Suprapubic skin (tissue), 4 donors: ENCODE measurements at regions not wholly inside any gene's neighbourhood (a gene's known extent, or its start where the extent isn't known, plus 50 kb on each side); places are given as distances from the start of the nearest gene placed in this dataset.

Source experiments
- DNase-seq, 2 donors: peaks; one replicate each; pipeline ENCODE4 v3.0.0-alpha.2; 2019; ENCODE audit warnings: low spot score in 2 of 2
- H3K27ac ChIP-seq: fragments of 200-600 bp; sonication (generic); one replicate; pipeline ENCODE4 v1.5.1; 2019
- H3K27me3 ChIP-seq: fragments of 200-600 bp; sonication (generic); one replicate; pipeline ENCODE4 v1.5.1; 2019
- H3K36me3 ChIP-seq: fragments of 200-600 bp; sonication (generic); one replicate; pipeline ENCODE4 v1.5.1; 2019
- H3K4me1 ChIP-seq: fragments of 200-600 bp; sonication (generic); one replicate; pipeline ENCODE4 v1.5.1; 2019
- H3K4me3 ChIP-seq: fragments of 200-600 bp; sonication (generic); one replicate; pipeline ENCODE4 v1.5.1; 2019; ENCODE audit warnings: mild to moderate bottlenecking
- H3K9me3 ChIP-seq: fragments of 200-600 bp; sonication (generic); one replicate; pipeline ENCODE4 v1.5.1; 2019
- EP300 ChIP-seq: sonication (generic); formaldehyde crosslinking; IDR thresholded peaks from one replicate; pipeline ENCODE4 v1.6.1; 2017; ENCODE audit warnings: antibody characterized with exemption
- POLR2A ChIP-seq, 2 donors: fragments of 450-650 bp; IDR thresholded peaks; one replicate each; pipeline ENCODE4 v1.6.1; 2017; ENCODE audit warnings: antibody characterized with exemption in 2 of 2, mild to moderate bottlenecking in 2 of 2, moderate library complexity in 2 of 2
- POLR2AphosphoS5 ChIP-seq, 3 donors: sonication (generic); formaldehyde crosslinking; IDR thresholded peaks; one replicate each; pipeline ENCODE4 v1.6.1; 2017; ENCODE audit warnings: antibody characterized with exemption in 3 of 3
- WGBS: methylation state at CpG from one replicate; pipeline ENCODE4 v1.1.5; 2018; 5-methylcytosine and 5-hydroxymethylcytosine counted together
- TF ChIP-seq, protein P1 (sequence below), 2 donors: fragments of 200-600 bp in 1 of 2; fragments of 450-650 bp in 1 of 2; sonication (generic) in 1 of 2; IDR thresholded peaks; one replicate each; pipeline ENCODE4 v1.5.1; 2016 to 2019; ENCODE audit warnings: antibody characterized with exemption in 2 of 2, mild to moderate bottlenecking in 1 of 2, moderate library complexity in 1 of 2

DNA sequence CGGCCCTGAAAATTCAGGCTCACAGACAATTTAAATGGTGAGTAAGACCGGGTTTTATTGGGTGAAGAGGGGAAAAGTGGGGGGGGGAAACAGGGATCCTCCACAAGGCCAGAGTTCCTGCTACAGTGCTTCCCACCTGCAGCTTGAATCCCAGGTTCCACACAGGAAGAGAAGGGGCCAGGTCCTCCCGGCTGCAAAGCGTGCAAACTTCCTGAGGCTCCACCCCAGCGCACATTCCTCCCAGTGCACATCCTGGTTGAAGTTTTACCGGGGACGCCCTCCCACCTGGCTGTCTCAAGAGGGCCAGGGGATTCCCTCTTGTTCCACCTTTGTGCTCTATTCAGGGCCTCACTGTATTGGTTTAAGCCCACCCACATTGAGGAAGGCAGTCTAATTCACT, 347.7 kb upstream of the REG3G start:
- DNase-seq = no peak
- no peak overlapping the region for H3K27ac ChIP-seq
- H3K9me3 ChIP-seq = no peaks in the 10 kb centered on the region
- WGBS = 81% methylated on average over 7 of the region's 7 CpGs
- no peaks in the 10 kb centered on the region for H3K36me3 ChIP-seq
- H3K27me3 ChIP-seq = no peaks in the 10 kb centered on the region
- H3K4me3 ChIP-seq = no peak overlapping the region
- TF ChIP-seq POLR2AphosphoS5 (IDR thresholded peaks at IDR 0.05) = no peak
- TF ChIP-seq, protein P1, sequence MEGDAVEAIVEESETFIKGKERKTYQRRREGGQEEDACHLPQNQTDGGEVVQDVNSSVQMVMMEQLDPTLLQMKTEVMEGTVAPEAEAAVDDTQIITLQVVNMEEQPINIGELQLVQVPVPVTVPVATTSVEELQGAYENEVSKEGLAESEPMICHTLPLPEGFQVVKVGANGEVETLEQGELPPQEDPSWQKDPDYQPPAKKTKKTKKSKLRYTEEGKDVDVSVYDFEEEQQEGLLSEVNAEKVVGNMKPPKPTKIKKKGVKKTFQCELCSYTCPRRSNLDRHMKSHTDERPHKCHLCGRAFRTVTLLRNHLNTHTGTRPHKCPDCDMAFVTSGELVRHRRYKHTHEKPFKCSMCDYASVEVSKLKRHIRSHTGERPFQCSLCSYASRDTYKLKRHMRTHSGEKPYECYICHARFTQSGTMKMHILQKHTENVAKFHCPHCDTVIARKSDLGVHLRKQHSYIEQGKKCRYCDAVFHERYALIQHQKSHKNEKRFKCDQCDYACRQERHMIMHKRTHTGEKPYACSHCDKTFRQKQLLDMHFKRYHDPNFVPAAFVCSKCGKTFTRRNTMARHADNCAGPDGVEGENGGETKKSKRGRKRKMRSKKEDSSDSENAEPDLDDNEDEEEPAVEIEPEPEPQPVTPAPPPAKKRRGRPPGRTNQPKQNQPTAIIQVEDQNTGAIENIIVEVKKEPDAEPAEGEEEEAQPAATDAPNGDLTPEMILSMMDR (IDR thresholded peaks at IDR 0.05) = no peak
- TF ChIP-seq POLR2A (IDR thresholded peaks at IDR 0.05) = no peak
- no peak for TF ChIP-seq EP300
- H3K4me1 ChIP-seq = no peaks in the 10 kb centered on the region

DNA sequence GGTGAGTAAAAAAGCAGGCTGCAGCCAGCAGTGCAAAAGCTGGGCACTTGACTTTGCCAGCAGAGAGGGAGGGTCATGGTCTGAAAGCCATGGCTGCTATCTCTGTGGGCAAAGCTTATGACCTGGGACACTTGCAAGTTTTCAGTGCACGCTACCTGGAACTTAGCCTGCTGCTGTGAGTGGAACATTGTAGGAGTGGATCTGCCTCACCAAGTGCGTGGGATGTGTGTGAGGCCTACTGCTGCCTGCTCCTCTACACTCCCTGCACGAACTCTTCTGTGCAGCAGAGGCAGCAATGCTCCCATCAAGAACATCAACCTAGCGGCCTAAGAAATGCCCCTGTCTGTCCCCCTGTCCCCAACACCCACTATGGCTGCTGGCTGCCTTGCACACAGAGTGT, 344.1 kb upstream of the REG3G start:
- H3K4me1 ChIP-seq = no peaks in the 10 kb centered on the region
- no peak overlapping the region for H3K27ac ChIP-seq
- no peak overlapping the region for H3K4me3 ChIP-seq
- DNase-seq = no peak
- TF ChIP-seq POLR2A (IDR thresholded peaks at IDR 0.05) = no peak
- TF ChIP-seq EP300 = no peak
- no peak for TF ChIP-seq POLR2AphosphoS5 (IDR thresholded peaks at IDR 0.05)
- TF ChIP-seq, protein P1 (IDR thresholded peaks at IDR 0.05) = no peak
- no peaks in the 10 kb centered on the region for H3K9me3 ChIP-seq
- no peaks in the 10 kb centered on the region for H3K36me3 ChIP-seq
- WGBS = 85% methylated on average over 4 of the region's 4 CpGs
- H3K27me3 ChIP-seq = no peaks in the 10 kb centered on the region

- TF ChIP-seq, protein P1 (IDR thresholded peaks at IDR 0.05) = no peak
- no peak for TF ChIP-seq POLR2AphosphoS5 (IDR thresholded peaks at IDR 0.05)
- TF ChIP-seq EP300 = no peak
- no peak for TF ChIP-seq POLR2A (IDR thresholded peaks at IDR 0.05)
- Histone ChIP-seq H3K27me3 (no peaks in the 10 kb centered on the region), H3K36me3 (no peaks in the 10 kb centered on the region), H3K4me3 (no peak overlapping the region), H3K9me3 (no peaks in the 10 kb centered on the region), H3K4me1 (no peaks in the 10 kb centered on the region), H3K27ac (no peak overlapping the region)
- DNase-seq = no peak
- WGBS = 80% methylated on average over 3 of the region's 3 CpGs
Observed at GRCh38 chr2:78682781-78683180, 342.7 kb upstream of the REG3G start.

GRCh38 chr2:78686625-78687153, 338.8 kb upstream of the REG3G start:
- no peaks in the 10 kb centered on the region for H3K4me1 ChIP-seq
- whole genome bisulfite sequencing = 45% methylated on average over 3 of the region's 3 CpGs
- no peak overlapping the region for H3K27ac ChIP-seq
- no peaks in the 10 kb centered on the region for H3K27me3 ChIP-seq
- DNase-seq = no peak
- no peaks in the 10 kb centered on the region for H3K9me3 ChIP-seq
- no peaks in the 10 kb centered on the region for H3K36me3 ChIP-seq
- no peak overlapping the region for H3K4me3 ChIP-seq
- TF ChIP-seq, protein P1 (IDR thresholded peaks at IDR 0.05) = no peak
- TF ChIP-seq POLR2AphosphoS5 (IDR thresholded peaks at IDR 0.05) (no peak), EP300 (no peak), POLR2A (IDR thresholded peaks at IDR 0.05) (no peak)

DNA sequence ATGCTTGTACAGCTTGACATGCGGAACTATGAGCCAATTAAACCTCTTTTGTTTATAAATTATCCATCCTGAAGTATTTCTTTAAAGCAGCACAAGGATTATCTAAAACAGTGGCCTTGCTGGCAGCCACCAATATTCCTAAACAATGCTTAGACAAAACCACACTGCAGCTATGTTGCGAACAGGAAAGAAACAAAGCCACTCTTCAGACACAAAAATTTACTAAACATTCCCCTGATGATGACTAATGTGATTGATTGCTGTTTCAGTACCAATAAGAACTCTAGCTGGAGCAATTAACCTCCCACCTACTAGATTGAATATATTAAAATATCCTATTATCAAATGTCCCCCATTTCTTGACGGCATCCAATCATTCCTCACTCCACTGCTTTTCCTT, 325.8 kb upstream of the REG3G start:
- TF ChIP-seq POLR2A (IDR thresholded peaks at IDR 0.05) (no peak), EP300 (no peak), POLR2AphosphoS5 (IDR thresholded peaks at IDR 0.05) (no peak)
- TF ChIP-seq, protein P1 (IDR thresholded peaks at IDR 0.05) = no peak

More for the DNA sequence above, 325.8 kb upstream of the REG3G start:
- H3K27me3 ChIP-seq = no peaks in the 10 kb centered on the region
- H3K4me1 ChIP-seq = no peaks in the 10 kb centered on the region
- no peak for DNase-seq
- H3K27ac ChIP-seq = no peak overlapping the region
- no peaks in the 10 kb centered on the region for H3K9me3 ChIP-seq
- H3K4me3 ChIP-seq = no peak overlapping the region
- 84% methylated on average over 3 of the region's 3 CpGs for WGBS
- no peaks in the 10 kb centered on the region for H3K36me3 ChIP-seq
